AG09319 (cell line): ENCODE measurements at regions not wholly inside any gene's neighbourhood (a gene's known extent, or its start where the extent isn't known, plus 50 kb on each side); places are given as distances from the start of the nearest gene placed in this dataset.
"Not testable (repeated sequence)": the region's sequence is repeated elsewhere in the genome, so short reads cannot be mapped to it uniquely, and the experiment has no call there.

Source experiments
- DNase-seq: peaks from one replicate; pipeline ENCODE4 v3.0.0-alpha.2; 2010; ENCODE audit warnings: low read depth; ENCODE audit errors: extremely low read depth
- TF ChIP-seq, protein P1 (sequence below): IDR thresholded peaks from 2 replicates; pipeline ENCODE4 v1.5.1; 2011; ENCODE audit warnings: low read depth, mild to moderate bottlenecking, inconsistent platforms, low read length, moderate library complexity

DNA sequence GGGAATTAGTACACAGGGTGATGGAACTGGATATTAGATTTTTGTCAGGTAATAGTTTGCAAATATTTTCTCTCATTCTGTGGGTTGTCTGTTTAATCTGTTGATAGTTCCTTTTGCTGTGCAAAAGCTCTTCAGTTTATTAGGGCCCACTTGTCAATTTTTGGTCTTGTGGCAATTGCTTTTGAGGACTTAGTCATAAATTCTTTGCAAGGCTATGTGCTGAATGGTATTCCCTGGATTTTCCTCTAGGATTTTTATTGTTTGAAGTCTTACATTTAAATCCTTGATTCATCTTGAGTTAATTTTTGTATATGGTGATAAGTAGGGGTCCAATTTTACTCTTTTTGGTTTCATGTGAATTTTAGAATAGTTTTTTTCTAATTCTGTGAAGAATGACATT lies 111.3 kb downstream of the ARRDC4 start:
- TF ChIP-seq, protein P1, sequence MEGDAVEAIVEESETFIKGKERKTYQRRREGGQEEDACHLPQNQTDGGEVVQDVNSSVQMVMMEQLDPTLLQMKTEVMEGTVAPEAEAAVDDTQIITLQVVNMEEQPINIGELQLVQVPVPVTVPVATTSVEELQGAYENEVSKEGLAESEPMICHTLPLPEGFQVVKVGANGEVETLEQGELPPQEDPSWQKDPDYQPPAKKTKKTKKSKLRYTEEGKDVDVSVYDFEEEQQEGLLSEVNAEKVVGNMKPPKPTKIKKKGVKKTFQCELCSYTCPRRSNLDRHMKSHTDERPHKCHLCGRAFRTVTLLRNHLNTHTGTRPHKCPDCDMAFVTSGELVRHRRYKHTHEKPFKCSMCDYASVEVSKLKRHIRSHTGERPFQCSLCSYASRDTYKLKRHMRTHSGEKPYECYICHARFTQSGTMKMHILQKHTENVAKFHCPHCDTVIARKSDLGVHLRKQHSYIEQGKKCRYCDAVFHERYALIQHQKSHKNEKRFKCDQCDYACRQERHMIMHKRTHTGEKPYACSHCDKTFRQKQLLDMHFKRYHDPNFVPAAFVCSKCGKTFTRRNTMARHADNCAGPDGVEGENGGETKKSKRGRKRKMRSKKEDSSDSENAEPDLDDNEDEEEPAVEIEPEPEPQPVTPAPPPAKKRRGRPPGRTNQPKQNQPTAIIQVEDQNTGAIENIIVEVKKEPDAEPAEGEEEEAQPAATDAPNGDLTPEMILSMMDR, result no peak
- DNase-seq, result no peak

DNA sequence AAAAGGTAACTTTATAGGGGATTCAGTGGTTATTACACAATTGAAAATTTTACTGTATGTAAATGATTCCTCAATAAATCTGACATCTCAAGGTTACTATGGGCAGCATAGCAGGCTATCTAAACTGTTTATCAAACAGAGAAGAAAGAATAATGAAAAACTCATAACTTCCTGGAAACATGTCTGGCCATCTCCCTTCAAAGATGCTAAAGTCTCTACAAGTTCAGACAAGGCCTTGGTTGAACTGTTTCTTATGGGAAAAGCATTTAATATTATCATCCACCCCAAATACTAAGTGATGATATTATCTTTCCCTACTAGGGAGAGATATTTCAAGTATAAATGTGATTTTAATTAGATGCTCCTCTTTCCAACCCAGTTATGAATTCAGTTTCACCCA lies 114.9 kb downstream of the ARRDC4 start:
- TF ChIP-seq, protein P1, result no peak
- no peak for DNase-seq

DNA sequence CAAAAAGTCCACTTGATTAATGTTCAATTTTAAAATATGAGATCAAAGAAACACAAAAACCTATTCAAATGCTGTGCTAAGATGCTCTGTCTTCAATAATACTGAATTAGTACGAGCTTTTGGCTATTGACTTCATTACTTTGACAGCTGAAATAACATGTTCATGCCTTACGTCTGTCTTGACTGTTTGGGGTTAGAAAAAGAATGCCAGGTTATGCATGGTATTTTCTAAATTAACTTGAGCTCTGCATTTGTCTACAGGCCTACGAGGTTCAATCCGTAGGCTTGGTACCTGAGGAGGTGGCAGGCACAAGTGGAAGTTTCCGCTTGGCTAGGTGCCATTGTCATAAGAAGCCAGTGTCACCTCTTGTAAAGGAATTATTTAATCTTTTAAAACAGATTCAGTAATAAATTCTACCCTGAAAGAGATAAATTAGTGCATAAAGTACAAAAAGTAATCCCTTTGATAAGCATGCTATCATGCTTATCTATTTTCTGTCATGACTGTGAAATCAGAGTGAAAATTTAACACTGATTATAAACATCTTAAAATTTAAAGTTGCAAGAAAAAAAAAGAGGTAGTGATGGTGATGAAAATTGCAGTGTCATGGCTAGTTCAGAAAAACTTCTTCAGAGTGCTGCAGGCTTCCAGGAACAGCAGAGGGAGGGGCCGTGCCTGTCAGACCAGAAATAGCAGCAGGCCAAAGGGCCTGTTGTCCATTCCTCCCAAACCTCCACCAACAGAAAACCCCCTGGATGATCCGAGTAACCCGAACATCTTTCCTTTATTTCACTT lies 115.7 kb downstream of the ARRDC4 start:
- DNase-seq, result peak; percentile 46
- TF ChIP-seq, protein P1, result no peak

DNA sequence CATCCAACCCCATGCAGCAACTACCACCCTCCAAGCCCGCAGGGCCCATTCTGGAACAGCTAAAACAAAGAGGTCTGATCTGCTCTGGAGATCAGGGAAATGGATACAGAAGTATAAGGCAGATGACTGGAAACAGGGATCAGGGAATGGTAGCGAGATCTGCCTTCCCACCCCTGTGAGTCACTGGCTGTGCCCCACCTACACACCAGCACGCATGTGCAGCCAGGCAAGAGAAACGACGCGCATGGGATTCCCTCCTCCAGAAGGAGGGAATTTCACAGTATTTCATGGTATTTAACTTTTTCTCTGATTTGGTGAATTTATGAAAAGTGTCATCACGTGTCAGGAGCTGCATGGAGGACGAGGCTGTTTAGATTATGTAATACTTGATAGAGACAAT lies 116.7 kb downstream of the ARRDC4 start:
- TF ChIP-seq, protein P1, result no peak
- DNase-seq, result no peak

DNA sequence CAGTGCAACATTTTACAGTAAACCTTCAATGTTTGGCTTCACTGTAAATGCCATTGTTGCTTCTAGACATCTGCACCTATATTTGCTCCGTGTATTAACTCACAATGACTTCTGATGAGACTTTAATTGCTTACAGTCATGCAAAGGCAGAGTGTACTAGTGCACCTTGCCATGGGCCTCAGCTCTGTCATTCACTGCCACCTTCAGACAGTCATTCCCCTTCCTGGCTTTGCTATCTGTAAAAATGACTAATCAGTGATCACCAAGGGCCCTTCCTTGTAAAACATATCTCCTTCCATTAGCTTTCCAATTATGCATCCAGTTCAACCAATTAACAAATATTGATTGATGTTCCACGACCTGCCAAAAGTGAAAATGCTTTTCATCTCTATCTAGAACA lies 120.3 kb downstream of the ARRDC4 start:
- no peak for DNase-seq

DNA sequence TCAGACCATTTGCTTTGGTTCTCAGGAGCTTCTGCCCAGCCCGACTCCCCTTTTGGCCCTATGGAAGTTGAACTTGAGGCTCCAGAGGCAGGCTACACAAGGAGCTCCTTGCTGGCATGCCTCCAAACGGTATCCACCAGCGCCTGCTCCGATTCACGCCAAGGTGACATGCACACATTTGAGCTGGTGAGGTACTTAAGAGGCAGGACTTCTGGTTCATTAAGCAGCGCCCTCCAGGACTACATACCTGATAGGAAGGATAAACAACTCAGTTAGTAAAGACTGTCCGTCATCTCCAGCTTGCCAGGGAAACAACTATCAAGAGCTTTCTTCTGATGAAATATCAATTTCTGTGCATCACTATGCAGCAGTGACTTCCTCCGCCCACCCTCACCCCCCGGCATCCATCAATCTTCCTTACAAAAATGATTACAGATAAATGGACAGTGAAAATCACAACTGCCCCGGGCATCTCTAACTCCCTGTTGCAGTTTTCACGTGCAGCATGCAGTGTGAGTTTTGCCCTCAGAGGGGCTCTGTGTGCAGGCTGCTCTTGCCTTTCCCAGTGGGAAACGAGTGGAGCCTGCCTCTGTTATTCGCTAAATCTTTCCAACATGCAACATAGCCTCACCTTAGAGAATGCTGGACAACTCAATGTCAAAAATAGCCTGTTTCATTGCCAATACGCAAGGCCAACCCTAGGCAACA lies 122.9 kb downstream of the ARRDC4 start:
- no peak for DNase-seq
- TF ChIP-seq, protein P1, result no peak

More for the DNA sequence above, 120.3 kb downstream of the ARRDC4 start:
- TF ChIP-seq, protein P1, result no peak

DNA sequence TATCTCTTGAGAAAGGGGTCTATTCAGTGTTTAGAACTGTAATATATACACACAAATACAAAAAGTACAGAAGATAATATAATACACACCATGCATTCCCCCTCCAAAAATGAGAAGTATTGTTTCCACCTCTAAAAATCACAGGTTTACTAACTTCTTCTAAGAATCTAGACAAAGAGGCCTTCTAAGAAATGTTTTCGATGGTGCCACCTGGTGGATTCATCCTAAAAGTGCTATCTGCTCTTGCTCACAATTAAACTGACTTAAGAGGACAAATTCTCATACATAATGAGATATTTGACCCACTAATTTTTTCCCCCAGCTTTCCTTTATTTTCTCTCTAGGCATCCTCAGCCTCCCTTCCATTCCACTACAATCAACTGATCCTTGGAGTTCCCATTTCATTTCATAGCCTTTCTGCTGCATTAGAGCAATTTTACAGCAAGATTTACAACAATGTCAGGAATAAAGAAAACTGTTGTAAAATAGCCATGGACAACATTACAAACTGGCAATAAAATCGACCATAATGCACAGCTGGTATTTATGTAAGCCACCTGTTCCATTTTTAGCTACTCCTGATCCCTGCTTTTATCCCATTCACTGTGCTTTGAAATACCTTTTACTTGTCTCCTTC lies 124.6 kb downstream of the ARRDC4 start:
- TF ChIP-seq, protein P1, result peak; percentile 64
- peak; percentile 64 for DNase-seq

DNA sequence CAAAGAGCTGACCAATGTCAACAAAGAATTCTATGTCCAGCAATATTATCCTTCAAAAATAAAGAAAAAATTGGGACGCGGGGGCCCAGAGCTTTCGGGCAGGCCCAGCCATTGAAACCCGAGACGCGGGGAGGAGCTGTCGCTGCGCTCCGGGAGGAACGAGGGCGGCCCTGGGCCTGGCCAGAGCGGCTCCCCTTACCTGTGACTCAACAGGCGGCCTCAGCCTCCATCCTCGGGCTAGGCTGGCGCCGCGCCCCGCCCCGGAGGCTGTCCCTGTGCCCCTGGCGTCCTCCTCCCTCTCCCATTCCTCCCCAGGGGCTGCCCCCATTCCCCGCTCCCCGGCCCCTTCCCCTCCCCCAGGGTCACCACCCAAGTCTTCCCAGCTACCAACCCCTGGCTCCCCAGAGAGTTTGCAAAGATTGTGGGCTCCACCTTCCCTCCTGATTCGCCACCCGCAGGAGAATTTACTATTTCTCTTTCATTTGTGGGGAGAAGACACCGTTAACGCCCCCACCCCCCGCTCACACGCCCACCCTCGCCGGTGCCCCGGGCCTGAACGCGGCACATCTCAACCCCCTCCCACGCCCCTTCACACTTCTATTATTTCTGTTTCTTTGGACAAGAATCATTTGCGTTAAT lies 127.9 kb downstream of the ARRDC4 start:
- not testable (repeated sequence) for DNase-seq

DNA sequence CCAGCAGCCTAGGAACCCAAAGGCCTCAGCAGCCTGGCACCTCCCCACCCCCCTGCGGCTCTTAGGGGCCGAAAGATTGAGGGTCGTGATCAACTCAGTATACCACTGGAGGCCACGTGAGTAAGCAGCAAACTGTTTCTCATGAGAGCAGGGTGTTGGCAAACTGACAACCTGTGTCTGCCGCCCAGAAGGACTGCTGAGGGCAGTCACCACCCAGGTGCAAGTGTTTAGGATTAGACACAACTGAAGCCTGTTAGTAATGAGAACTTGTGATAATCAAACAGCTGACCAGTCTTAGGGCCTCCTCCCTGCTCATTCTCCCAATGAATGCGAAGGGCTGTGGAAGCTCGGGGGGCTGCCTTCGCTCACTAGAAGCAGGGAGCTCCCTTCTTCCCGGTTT lies 128.8 kb downstream of the ARRDC4 start:
- not testable (repeated sequence) for DNase-seq

DNA sequence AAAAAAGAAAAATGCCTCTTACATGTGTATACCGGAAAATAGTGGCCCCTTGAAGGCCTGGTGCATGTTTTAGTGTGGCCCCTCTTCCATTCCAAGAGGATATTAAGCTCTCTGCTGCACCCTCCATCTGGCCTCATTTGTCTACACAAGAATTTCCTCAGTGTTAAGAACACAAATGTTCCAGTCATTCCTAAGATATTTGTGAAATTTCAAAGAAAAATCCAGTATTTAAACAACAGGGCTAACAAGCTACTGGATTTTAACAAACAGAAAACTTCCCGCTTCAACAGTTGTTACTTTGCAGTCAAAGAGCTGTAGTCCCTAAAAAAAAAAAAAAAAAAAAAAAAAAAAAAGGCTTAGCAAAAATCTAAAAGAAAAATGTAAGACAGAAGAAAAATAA lies 137.5 kb downstream of the ARRDC4 start:
- not testable (repeated sequence) for DNase-seq
